ENCODE measurements at regions not wholly inside any gene's neighbourhood (a gene's known extent, or its start where the extent isn't known, plus 50 kb on each side); places are given as distances from the start of the nearest gene placed in this dataset.

DNA sequence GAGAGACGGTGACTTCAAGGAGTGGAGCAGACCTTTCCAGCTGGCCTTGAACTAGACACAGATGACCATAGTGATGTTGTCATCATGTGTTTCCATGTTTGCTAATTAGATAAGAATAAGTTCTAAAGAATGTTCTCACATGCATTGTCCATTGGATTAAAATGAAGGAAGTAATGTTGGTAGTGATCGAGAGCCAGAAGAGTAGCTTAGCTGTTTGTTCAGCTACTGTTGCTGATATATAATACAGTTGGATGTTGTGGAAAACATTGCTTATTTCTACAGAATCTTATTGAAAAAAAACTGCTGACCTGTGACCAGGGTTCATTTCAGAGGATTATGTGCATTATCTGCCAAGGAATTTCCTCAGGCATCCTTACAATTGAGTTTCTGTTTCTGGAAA lies 249.1 kb upstream of the POGK start:
- H3K27ac ChIP-seq (replicated peaks): no peak overlapping the region
- no peak for DNase-seq (ENCODE audit: low read depth in 1 of 2, low spot score in 1 of 2)
- no peak overlapping the region for H3K4me3 ChIP-seq (replicated peaks; ENCODE audit: insufficient read depth, low read length)
- TF ChIP-seq, protein P1, sequence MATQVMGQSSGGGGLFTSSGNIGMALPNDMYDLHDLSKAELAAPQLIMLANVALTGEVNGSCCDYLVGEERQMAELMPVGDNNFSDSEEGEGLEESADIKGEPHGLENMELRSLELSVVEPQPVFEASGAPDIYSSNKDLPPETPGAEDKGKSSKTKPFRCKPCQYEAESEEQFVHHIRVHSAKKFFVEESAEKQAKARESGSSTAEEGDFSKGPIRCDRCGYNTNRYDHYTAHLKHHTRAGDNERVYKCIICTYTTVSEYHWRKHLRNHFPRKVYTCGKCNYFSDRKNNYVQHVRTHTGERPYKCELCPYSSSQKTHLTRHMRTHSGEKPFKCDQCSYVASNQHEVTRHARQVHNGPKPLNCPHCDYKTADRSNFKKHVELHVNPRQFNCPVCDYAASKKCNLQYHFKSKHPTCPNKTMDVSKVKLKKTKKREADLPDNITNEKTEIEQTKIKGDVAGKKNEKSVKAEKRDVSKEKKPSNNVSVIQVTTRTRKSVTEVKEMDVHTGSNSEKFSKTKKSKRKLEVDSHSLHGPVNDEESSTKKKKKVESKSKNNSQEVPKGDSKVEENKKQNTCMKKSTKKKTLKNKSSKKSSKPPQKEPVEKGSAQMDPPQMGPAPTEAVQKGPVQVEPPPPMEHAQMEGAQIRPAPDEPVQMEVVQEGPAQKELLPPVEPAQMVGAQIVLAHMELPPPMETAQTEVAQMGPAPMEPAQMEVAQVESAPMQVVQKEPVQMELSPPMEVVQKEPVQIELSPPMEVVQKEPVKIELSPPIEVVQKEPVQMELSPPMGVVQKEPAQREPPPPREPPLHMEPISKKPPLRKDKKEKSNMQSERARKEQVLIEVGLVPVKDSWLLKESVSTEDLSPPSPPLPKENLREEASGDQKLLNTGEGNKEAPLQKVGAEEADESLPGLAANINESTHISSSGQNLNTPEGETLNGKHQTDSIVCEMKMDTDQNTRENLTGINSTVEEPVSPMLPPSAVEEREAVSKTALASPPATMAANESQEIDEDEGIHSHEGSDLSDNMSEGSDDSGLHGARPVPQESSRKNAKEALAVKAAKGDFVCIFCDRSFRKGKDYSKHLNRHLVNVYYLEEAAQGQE (IDR thresholded peaks at IDR 0.05; ENCODE audit: insufficient replicate concordance, low read depth): no peak
- TF ChIP-seq, protein P2, sequence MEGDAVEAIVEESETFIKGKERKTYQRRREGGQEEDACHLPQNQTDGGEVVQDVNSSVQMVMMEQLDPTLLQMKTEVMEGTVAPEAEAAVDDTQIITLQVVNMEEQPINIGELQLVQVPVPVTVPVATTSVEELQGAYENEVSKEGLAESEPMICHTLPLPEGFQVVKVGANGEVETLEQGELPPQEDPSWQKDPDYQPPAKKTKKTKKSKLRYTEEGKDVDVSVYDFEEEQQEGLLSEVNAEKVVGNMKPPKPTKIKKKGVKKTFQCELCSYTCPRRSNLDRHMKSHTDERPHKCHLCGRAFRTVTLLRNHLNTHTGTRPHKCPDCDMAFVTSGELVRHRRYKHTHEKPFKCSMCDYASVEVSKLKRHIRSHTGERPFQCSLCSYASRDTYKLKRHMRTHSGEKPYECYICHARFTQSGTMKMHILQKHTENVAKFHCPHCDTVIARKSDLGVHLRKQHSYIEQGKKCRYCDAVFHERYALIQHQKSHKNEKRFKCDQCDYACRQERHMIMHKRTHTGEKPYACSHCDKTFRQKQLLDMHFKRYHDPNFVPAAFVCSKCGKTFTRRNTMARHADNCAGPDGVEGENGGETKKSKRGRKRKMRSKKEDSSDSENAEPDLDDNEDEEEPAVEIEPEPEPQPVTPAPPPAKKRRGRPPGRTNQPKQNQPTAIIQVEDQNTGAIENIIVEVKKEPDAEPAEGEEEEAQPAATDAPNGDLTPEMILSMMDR (IDR thresholded peaks at IDR 0.05; ENCODE audit: insufficient read depth, low read length): no peak
- peaks cover 2% of the 10 kb centered on the region for H3K27me3 ChIP-seq (ENCODE audit: insufficient read depth, poor library complexity, severe bottlenecking)

DNA sequence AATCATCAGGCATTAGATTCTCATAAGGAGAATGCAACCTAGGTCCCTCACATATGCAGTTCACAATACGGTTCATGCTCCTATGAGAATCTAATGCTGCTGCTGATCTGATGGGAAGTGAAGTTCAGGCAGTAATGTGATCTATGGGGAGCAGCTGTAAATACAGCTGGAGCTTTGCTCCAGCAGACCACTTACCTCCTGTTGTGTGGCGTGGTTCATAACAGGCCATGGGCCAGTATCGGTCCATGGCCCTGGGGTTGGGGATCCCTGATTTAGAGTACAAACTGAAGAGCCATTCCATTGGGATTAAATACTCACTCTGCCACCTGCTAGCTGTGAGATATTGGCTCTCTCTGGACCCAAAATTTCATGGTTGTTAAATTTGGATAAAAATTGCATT lies 244.6 kb upstream of the POGK start:
- no peak overlapping the region for H3K4me3 ChIP-seq (replicated peaks; ENCODE audit: insufficient read depth, low read length)
- no peak overlapping the region for H3K27ac ChIP-seq (replicated peaks)
- H3K27me3 ChIP-seq (ENCODE audit: insufficient read depth, poor library complexity, severe bottlenecking): no peaks in the 10 kb centered on the region
- TF ChIP-seq, protein P1 (IDR thresholded peaks at IDR 0.05; ENCODE audit: insufficient replicate concordance, low read depth): no peak
- TF ChIP-seq GABPA (IDR thresholded peaks at IDR 0.05; ENCODE audit: low read depth) (no peak), SPI1 (IDR thresholded peaks at IDR 0.05; ENCODE audit: borderline replicate concordance, low read depth) (no peak)
- TF ChIP-seq, protein P2 (IDR thresholded peaks at IDR 0.05; ENCODE audit: insufficient read depth, low read length): no peak
- no peak for DNase-seq (ENCODE audit: low read depth in 1 of 2, low spot score in 1 of 2)

DNA sequence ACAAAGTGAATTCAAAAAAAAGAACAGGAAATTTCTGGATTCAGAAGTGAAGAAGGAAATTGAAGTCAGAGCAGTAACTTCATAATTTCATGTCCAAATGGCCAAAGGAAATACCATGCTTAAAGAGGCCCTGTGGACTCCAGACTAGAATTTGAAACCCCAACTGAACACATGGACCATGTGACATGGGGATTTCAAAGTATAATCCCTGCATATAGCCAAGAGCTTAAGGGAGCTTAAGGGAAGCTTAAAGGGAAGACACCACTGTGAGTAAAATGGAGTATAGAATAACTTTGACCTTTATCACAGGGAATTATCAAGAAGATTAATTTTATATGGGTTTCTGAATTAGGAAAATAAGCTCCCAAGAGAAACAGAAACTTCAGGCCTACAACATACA lies 241.8 kb upstream of the POGK start:
- no peak overlapping the region for H3K4me3 ChIP-seq (replicated peaks; ENCODE audit: insufficient read depth, low read length)
- TF ChIP-seq POLR2AphosphoS5 (IDR thresholded peaks at IDR 0.05; ENCODE audit: low read depth): no peak
- TF ChIP-seq SPI1 (IDR thresholded peaks at IDR 0.05; ENCODE audit: borderline replicate concordance, low read depth): no peak
- no peak for TF ChIP-seq GABPA (IDR thresholded peaks at IDR 0.05; ENCODE audit: low read depth)
- TF ChIP-seq, protein P2 (IDR thresholded peaks at IDR 0.05; ENCODE audit: insufficient read depth, low read length): no peak
- TF ChIP-seq, protein P1 (IDR thresholded peaks at IDR 0.05; ENCODE audit: insufficient replicate concordance, low read depth): no peak
- H3K27me3 ChIP-seq (ENCODE audit: insufficient read depth, poor library complexity, severe bottlenecking): no peaks in the 10 kb centered on the region
- no peak for DNase-seq (ENCODE audit: low read depth in 1 of 2, low spot score in 1 of 2)
- no peak overlapping the region for H3K27ac ChIP-seq (replicated peaks)
